ENCODE measurements at regions not wholly inside any gene's neighbourhood (a gene's known extent, or its start where the extent isn't known, plus 50 kb on each side); places are given as distances from the start of the nearest gene placed in this dataset.

GRCh38 chr21:39095681-39096080 lies 87.6 kb downstream of the PSMG1 start:
- Histone ChIP-seq H3K27me3 (ENCODE audit: control insufficient read depth in 3 of 3, insufficient read depth in 3 of 3, low read depth in 1 of 3, low read length in 3 of 3) (peaks cover 0 to 18% (median 0%) of the 10 kb centered on the region in 3 experiments), H3K9me3 (replicated peaks in 1 of 2; ENCODE audit: control insufficient read depth in 2 of 2, insufficient read depth in 1 of 2, low read depth in 1 of 2, low read length in 2 of 2) (peaks cover 4 to 5% of the 10 kb centered on the region in 2 donors), H2BK15ac (ENCODE audit: low read length) (no peak overlapping the region)

GRCh38 chr21:39094847-39095579 lies 88.2 kb downstream of the PSMG1 start:
- Histone ChIP-seq H3K27me3 (ENCODE audit: control insufficient read depth in 3 of 3, insufficient read depth in 3 of 3, low read depth in 1 of 3, low read length in 3 of 3) (peaks cover 0 to 18% (median 0%) of the 10 kb centered on the region in 3 experiments), H3K36me3 (replicated peaks in 1 of 2; ENCODE audit: control insufficient read depth in 2 of 2, insufficient read depth in 2 of 2, low read length in 2 of 2) (no peaks in the 10 kb centered on the region), H3K79me1 (ENCODE audit: low read depth, low read length) (no peaks in the 10 kb centered on the region), H2BK15ac (ENCODE audit: low read length) (no peak overlapping the region), H2BK5ac (ENCODE audit: low read length) (no peak overlapping the region), H3K27ac (replicated peaks; ENCODE audit: low read length) (no peak overlapping the region), H3K9me3 (replicated peaks in 1 of 2; ENCODE audit: control insufficient read depth in 2 of 2, insufficient read depth in 1 of 2, low read depth in 1 of 2, low read length in 2 of 2) (peaks cover 4% of the 10 kb centered on the region in 2 donors), H4K8ac (ENCODE audit: low read depth, low read length) (no peak overlapping the region), H4K91ac (ENCODE audit: low read depth, low read length, poor library complexity) (no peak overlapping the region), H3K14ac (ENCODE audit: low read length) (no peak overlapping the region), H2AFZ (ENCODE audit: low read length) (no peak overlapping the region), H2BK12ac (ENCODE audit: low read length) (no peak overlapping the region), H2AK5ac (ENCODE audit: low read depth, low read length) (no peak overlapping the region), H3K18ac (ENCODE audit: low read length) (no peak overlapping the region), H2BK120ac (ENCODE audit: low read depth, low read length) (no peak overlapping the region), H3K9ac (ENCODE audit: low read depth, low read length, poor library complexity) (no peak overlapping the region), H3K4ac (ENCODE audit: low read length) (no peak overlapping the region), H3K4me3 (ENCODE audit: low read length in 2 of 2) (no peak overlapping the region), H3K4me2 (ENCODE audit: insufficient read depth, low read length, poor library complexity, severe bottlenecking) (no peak overlapping the region), H3K23ac (ENCODE audit: low read depth, low read length, poor library complexity) (no peak overlapping the region), H3K4me1 (ENCODE audit: control insufficient read depth in 2 of 2, insufficient read depth in 1 of 2, low read depth in 1 of 2, low read length in 2 of 2) (peaks cover 0 to 18% of the 10 kb centered on the region in 2 donors)
- no CpG with 5 or more reads among the region's 11 CpGs for WGBS, 2 donors (ENCODE audit: extremely low coverage in 2 of 2, insufficient read length in 2 of 2, insufficient replicate concordance in 1 of 2)
- DNase-seq (ENCODE audit: low spot score): no peak

More at GRCh38 chr21:39095681-39096080, 87.6 kb downstream of the PSMG1 start:
- Histone ChIP-seq H3K27ac (replicated peaks; ENCODE audit: low read length) (no peak overlapping the region), H3K79me1 (ENCODE audit: low read depth, low read length) (no peaks in the 10 kb centered on the region), H3K4ac (ENCODE audit: low read length) (no peak overlapping the region), H2AFZ (ENCODE audit: low read length) (no peak overlapping the region), H3K18ac (ENCODE audit: low read length) (no peak overlapping the region), H3K36me3 (replicated peaks in 1 of 2; ENCODE audit: control insufficient read depth in 2 of 2, insufficient read depth in 2 of 2, low read length in 2 of 2) (no peaks in the 10 kb centered on the region), H4K91ac (ENCODE audit: low read depth, low read length, poor library complexity) (no peak overlapping the region), H3K4me3 (ENCODE audit: low read length in 2 of 2) (no peak overlapping the region), H4K8ac (ENCODE audit: low read depth, low read length) (no peak overlapping the region), H2BK5ac (ENCODE audit: low read length) (no peak overlapping the region), H3K4me2 (ENCODE audit: insufficient read depth, low read length, poor library complexity, severe bottlenecking) (no peak overlapping the region), H3K9ac (ENCODE audit: low read depth, low read length, poor library complexity) (no peak overlapping the region), H3K23ac (ENCODE audit: low read depth, low read length, poor library complexity) (no peak overlapping the region), H3K4me1 (ENCODE audit: control insufficient read depth in 2 of 2, insufficient read depth in 1 of 2, low read depth in 1 of 2, low read length in 2 of 2) (peaks cover 0 to 18% of the 10 kb centered on the region in 2 donors), H2BK12ac (ENCODE audit: low read length) (no peak overlapping the region), H3K14ac (ENCODE audit: low read length) (no peak overlapping the region), H2BK120ac (ENCODE audit: low read depth, low read length) (no peak overlapping the region), H2AK5ac (ENCODE audit: low read depth, low read length) (no peak overlapping the region)
- WGBS, 2 donors (ENCODE audit: extremely low coverage in 2 of 2, insufficient read length in 2 of 2, insufficient replicate concordance in 1 of 2): no CpG with 5 or more reads among the region's 7 CpGs
- no peak for DNase-seq (ENCODE audit: low spot score)

GRCh38 chr21:39094087-39094780 lies 89.0 kb downstream of the PSMG1 start:
- Histone ChIP-seq H3K27ac (replicated peaks; ENCODE audit: low read length) (no peak overlapping the region), H2BK12ac (ENCODE audit: low read length) (no peak overlapping the region)
- WGBS, 2 donors (ENCODE audit: extremely low coverage in 2 of 2, insufficient read length in 2 of 2, insufficient replicate concordance in 1 of 2): no CpG with 5 or more reads among the region's 11 CpGs

GRCh38 chr21:39093526-39093925 lies 89.7 kb downstream of the PSMG1 start:
- no peak overlapping the region for H2BK15ac ChIP-seq (ENCODE audit: low read length)
- no peak for DNase-seq (ENCODE audit: low spot score)
- H3K4me3 ChIP-seq (ENCODE audit: low read length in 2 of 2): no peak overlapping the region
- H2AFZ ChIP-seq (ENCODE audit: low read length): no peak overlapping the region
- no peak overlapping the region for H3K4me2 ChIP-seq (ENCODE audit: insufficient read depth, low read length, poor library complexity, severe bottlenecking)
- H3K27me3 ChIP-seq (ENCODE audit: control insufficient read depth in 3 of 3, insufficient read depth in 3 of 3, low read depth in 1 of 3, low read length in 3 of 3): peaks cover 0 to 18% (median 0%) of the 10 kb centered on the region in 3 experiments
- H4K8ac ChIP-seq (ENCODE audit: low read depth, low read length): no peak overlapping the region
- no peak overlapping the region for H2AK5ac ChIP-seq (ENCODE audit: low read depth, low read length)
- no peaks in the 10 kb centered on the region for H3K9me3 ChIP-seq (replicated peaks in 1 of 2; ENCODE audit: control insufficient read depth in 2 of 2, insufficient read depth in 1 of 2, low read depth in 1 of 2, low read length in 2 of 2)
- peaks cover 0 to 14% of the 10 kb centered on the region in 2 donors for H3K4me1 ChIP-seq (ENCODE audit: control insufficient read depth in 2 of 2, insufficient read depth in 1 of 2, low read depth in 1 of 2, low read length in 2 of 2)
- H3K23ac ChIP-seq (ENCODE audit: low read depth, low read length, poor library complexity): no peak overlapping the region
- no peak overlapping the region for H2BK12ac ChIP-seq (ENCODE audit: low read length)
- H2BK5ac ChIP-seq (ENCODE audit: low read length): no peak overlapping the region
- H4K91ac ChIP-seq (ENCODE audit: low read depth, low read length, poor library complexity): no peak overlapping the region
- WGBS, 2 donors (ENCODE audit: extremely low coverage in 2 of 2, insufficient read length in 2 of 2, insufficient replicate concordance in 1 of 2): no CpG with 5 or more reads among the region's 17 CpGs
- no peak overlapping the region for H2BK120ac ChIP-seq (ENCODE audit: low read depth, low read length)
- no peaks in the 10 kb centered on the region for H3K36me3 ChIP-seq (replicated peaks in 1 of 2; ENCODE audit: control insufficient read depth in 2 of 2, insufficient read depth in 2 of 2, low read length in 2 of 2)
- H3K14ac ChIP-seq (ENCODE audit: low read length): no peak overlapping the region
- H3K18ac ChIP-seq (ENCODE audit: low read length): no peak overlapping the region
- H3K79me1 ChIP-seq (ENCODE audit: low read depth, low read length): no peaks in the 10 kb centered on the region
- no peak overlapping the region for H3K27ac ChIP-seq (replicated peaks; ENCODE audit: low read length)
- no peak overlapping the region for H3K4ac ChIP-seq (ENCODE audit: low read length)
- no peak overlapping the region for H3K9ac ChIP-seq (ENCODE audit: low read depth, low read length, poor library complexity)

More at GRCh38 chr21:39094087-39094780, 89.0 kb downstream of the PSMG1 start:
- Histone ChIP-seq H4K8ac (ENCODE audit: low read depth, low read length) (no peak overlapping the region), H4K91ac (ENCODE audit: low read depth, low read length, poor library complexity) (no peak overlapping the region), H2BK120ac (ENCODE audit: low read depth, low read length) (no peak overlapping the region), H3K4ac (ENCODE audit: low read length) (no peak overlapping the region), H3K4me3 (ENCODE audit: low read length in 2 of 2) (no peak overlapping the region), H3K4me1 (ENCODE audit: control insufficient read depth in 2 of 2, insufficient read depth in 1 of 2, low read depth in 1 of 2, low read length in 2 of 2) (peaks cover 0 to 18% of the 10 kb centered on the region in 2 donors), H3K79me1 (ENCODE audit: low read depth, low read length) (no peaks in the 10 kb centered on the region), H2BK5ac (ENCODE audit: low read length) (no peak overlapping the region), H3K18ac (ENCODE audit: low read length) (no peak overlapping the region), H3K23ac (ENCODE audit: low read depth, low read length, poor library complexity) (no peak overlapping the region), H3K9me3 (replicated peaks in 1 of 2; ENCODE audit: control insufficient read depth in 2 of 2, insufficient read depth in 1 of 2, low read depth in 1 of 2, low read length in 2 of 2) (no peaks in the 10 kb centered on the region), H3K4me2 (ENCODE audit: insufficient read depth, low read length, poor library complexity, severe bottlenecking) (no peak overlapping the region), H2AK5ac (ENCODE audit: low read depth, low read length) (no peak overlapping the region), H2BK15ac (ENCODE audit: low read length) (no peak overlapping the region), H3K27me3 (ENCODE audit: control insufficient read depth in 3 of 3, insufficient read depth in 3 of 3, low read depth in 1 of 3, low read length in 3 of 3) (peaks cover 0 to 18% (median 0%) of the 10 kb centered on the region in 3 experiments), H3K14ac (ENCODE audit: low read length) (no peak overlapping the region), H2AFZ (ENCODE audit: low read length) (no peak overlapping the region), H3K9ac (ENCODE audit: low read depth, low read length, poor library complexity) (no peak overlapping the region), H3K36me3 (replicated peaks in 1 of 2; ENCODE audit: control insufficient read depth in 2 of 2, insufficient read depth in 2 of 2, low read length in 2 of 2) (no peaks in the 10 kb centered on the region)
- DNase-seq (ENCODE audit: low spot score): no peak
